Sigmoid colon (tissue), 6 donors: ENCODE measurements at regions not wholly inside any gene's neighbourhood (a gene's known extent, or its start where the extent isn't known, plus 50 kb on each side); places are given as distances from the start of the nearest gene placed in this dataset.

Source experiments
- DNase-seq: peaks from one replicate; pipeline ENCODE4 v3.0.0-alpha.2; 2019
- H3K27ac ChIP-seq, 4 donors: fragments of 200-600 bp; sonication (generic); one replicate each; pipeline ENCODE4 v1.5.1; 2016 to 2019; ENCODE audit warnings: mild to moderate bottlenecking in 1 of 4
- H3K27me3 ChIP-seq, 3 donors: fragments of 200-600 bp; sonication (generic); one replicate each; pipeline ENCODE4 v1.5.1; 2019; ENCODE audit warnings: mild to moderate bottlenecking in 1 of 3
- H3K36me3 ChIP-seq, 4 donors: fragments of 200-600 bp; sonication (generic); one replicate each; pipeline ENCODE4 v1.5.1; 2016 to 2019
- H3K4me1 ChIP-seq, 4 donors: fragments of 200-600 bp; sonication (generic); one replicate each; pipeline ENCODE4 v1.5.1; 2017 to 2019
- H3K4me3 ChIP-seq, 4 donors: fragments of 200-600 bp; sonication (generic); one replicate each; pipeline ENCODE4 v1.5.1; 2017 to 2019; ENCODE audit warnings: mild to moderate bottlenecking in 2 of 4, moderate library complexity in 1 of 4
- H3K9me3 ChIP-seq, 4 donors: fragments of 200-600 bp in 3 of 4; sonication (generic) in 3 of 4; one replicate each; pipeline versions ENCODE4 v1.5.1 to v1.6.1; 2013 to 2019
- EP300 ChIP-seq, 4 donors: sonication (generic); formaldehyde crosslinking; IDR thresholded peaks; one replicate each; pipeline ENCODE4 v1.6.1; 2017; ENCODE audit warnings: antibody characterized with exemption in 4 of 4
- POLR2A ChIP-seq, 2 donors: fragments of 450-650 bp; IDR thresholded peaks; one replicate each; pipeline ENCODE4 v1.6.1; 2016; ENCODE audit warnings: antibody characterized with exemption in 2 of 2, mild to moderate bottlenecking in 2 of 2, moderate library complexity in 2 of 2
- POLR2AphosphoS5 ChIP-seq, 4 donors: sonication (generic); formaldehyde crosslinking; IDR thresholded peaks; one replicate each; pipeline ENCODE4 v1.6.1; 2017; ENCODE audit warnings: antibody characterized with exemption in 4 of 4
- WGBS, 2 donors: extraction: QIAGEN DNeasy Blood & Tissue Kit; methylation state at CpG; one replicate each; pipeline ENCODE4 v1.1.7; 2013; 5-methylcytosine and 5-hydroxymethylcytosine counted together
- intact Hi-C: fragments of 100-400 bp; cut with DNase I; formaldehyde crosslinking; loops from one replicate; pipeline ENCODE4 v1.15.1; 2023
- TF ChIP-seq, protein P1 (sequence below), 4 experiments: fragments of 450-650 bp in 3 of 4; fragments of 200-600 bp in 1 of 4; IDR thresholded peaks; one replicate each; pipeline ENCODE4 v1.5.1; 2016 to 2019; ENCODE audit warnings: antibody characterized with exemption in 4 of 4, mild to moderate bottlenecking in 3 of 4, moderate library complexity in 2 of 4
- donor health status: healthy with polysubstance abuse.
- donor health status: healthy.

DNA sequence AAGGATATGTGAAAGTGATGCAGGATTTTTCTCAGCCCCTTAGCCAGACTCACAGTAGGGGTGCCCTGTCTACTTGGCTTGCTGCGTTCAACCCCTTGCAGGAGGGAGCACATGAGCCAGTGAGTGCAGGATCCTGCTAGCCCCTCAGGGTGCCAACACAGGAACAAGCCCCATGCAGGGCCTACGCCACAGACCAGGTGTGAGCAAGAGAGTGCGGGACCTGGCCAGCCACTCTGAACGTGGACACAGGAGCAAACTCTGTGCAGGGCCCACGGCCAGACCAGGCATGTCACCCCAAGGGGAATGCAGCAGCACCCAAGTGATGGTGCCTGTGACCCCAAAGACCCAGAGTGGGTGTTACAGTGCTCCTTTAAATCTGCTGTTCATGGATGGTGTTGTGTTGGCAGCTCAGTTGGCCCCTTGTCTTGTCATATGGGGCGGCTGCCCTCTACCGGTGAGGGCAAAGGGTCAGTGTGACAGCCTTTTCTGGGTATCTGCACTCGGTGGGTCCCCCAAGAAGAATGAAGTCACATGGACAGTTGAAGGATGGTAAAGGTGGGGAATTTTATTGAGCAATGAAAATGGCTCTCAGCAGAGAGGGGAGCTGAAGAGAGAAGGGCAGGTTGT lies 188.4 kb upstream of the MAOA start:
- 87 to 93% methylated on average over 8 of the region's 8 CpGs for WGBS, 2 donors
- no peaks in the 10 kb centered on the region for H3K27me3 ChIP-seq
- no peak overlapping the region for H3K4me3 ChIP-seq
- no peaks in the 10 kb centered on the region for H3K36me3 ChIP-seq
- intact Hi-C loops = no loop called here
- no peak for DNase-seq
- no peaks in the 10 kb centered on the region for H3K4me1 ChIP-seq
- no peaks in the 10 kb centered on the region for H3K9me3 ChIP-seq
- no peak overlapping the region for H3K27ac ChIP-seq
- TF ChIP-seq POLR2A (IDR thresholded peaks at IDR 0.05) (no peak), EP300 (IDR thresholded peaks at IDR 0.05) (no peak), POLR2AphosphoS5 (IDR thresholded peaks at IDR 0.05) (no peak)
- TF ChIP-seq, protein P1, sequence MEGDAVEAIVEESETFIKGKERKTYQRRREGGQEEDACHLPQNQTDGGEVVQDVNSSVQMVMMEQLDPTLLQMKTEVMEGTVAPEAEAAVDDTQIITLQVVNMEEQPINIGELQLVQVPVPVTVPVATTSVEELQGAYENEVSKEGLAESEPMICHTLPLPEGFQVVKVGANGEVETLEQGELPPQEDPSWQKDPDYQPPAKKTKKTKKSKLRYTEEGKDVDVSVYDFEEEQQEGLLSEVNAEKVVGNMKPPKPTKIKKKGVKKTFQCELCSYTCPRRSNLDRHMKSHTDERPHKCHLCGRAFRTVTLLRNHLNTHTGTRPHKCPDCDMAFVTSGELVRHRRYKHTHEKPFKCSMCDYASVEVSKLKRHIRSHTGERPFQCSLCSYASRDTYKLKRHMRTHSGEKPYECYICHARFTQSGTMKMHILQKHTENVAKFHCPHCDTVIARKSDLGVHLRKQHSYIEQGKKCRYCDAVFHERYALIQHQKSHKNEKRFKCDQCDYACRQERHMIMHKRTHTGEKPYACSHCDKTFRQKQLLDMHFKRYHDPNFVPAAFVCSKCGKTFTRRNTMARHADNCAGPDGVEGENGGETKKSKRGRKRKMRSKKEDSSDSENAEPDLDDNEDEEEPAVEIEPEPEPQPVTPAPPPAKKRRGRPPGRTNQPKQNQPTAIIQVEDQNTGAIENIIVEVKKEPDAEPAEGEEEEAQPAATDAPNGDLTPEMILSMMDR (IDR thresholded peaks at IDR 0.05) = no peak

DNA sequence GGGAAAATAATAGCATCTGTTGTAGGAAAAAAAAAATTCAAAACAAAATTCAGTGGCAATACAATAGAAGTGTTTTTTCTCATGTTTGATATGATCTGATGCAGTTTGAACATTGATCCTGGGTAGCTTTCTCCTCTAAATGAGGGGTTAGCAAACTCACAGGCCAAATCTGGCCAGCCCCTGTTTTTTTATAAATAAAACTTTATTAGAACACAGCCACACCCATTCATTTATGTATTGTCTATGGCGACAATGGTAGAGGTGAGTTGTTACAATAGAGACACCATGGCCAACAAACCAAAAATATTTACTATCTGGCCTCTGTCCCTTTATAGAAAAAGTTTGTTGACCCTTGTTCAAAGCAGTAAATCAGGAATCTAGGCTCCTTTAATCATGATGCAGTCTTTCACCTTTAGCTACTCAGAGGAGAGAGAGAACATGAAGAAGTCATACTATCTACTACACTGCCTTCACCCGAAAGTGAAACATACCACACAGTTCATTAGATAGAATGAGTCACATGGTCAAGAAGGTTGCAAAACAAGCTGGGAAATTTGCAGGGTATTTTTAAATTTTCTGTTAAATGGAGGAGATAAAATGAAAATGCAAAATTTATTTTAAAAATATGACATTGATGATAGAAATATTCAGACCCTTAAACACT lies 186.6 kb upstream of the MAOA start:
- intact Hi-C loops = no loop called here
- H3K27me3 ChIP-seq = no peaks in the 10 kb centered on the region
- no peak overlapping the region for H3K27ac ChIP-seq
- no peak overlapping the region for H3K4me3 ChIP-seq
- TF ChIP-seq, protein P1 (IDR thresholded peaks at IDR 0.05) = no peak
- H3K9me3 ChIP-seq = no peaks in the 10 kb centered on the region
- WGBS, 2 donors = 79 to 84% methylated on average over 2 of the region's 2 CpGs
- no peaks in the 10 kb centered on the region for H3K4me1 ChIP-seq
- no peaks in the 10 kb centered on the region for H3K36me3 ChIP-seq
- DNase-seq = no peak

DNA sequence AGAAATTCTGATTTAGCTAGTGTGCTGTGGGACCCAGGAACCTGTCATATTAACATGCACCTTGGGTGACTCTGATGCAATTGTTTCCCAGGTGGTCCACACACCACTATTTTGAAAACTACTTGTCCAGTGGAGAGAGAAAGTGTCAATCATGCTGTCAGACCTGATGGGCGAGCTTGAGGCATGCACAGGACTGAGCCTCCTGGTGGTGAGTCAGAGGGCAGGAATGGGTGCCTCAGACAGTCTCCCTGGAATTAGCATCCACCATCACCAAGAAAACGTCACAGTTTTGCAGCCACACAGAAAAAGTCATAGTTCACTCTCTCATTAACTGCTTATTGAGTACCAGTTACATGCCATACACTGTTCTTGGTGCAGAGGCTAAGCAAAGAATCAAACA lies 181.8 kb upstream of the MAOA start:
- H3K9me3 ChIP-seq = no peaks in the 10 kb centered on the region

DNA sequence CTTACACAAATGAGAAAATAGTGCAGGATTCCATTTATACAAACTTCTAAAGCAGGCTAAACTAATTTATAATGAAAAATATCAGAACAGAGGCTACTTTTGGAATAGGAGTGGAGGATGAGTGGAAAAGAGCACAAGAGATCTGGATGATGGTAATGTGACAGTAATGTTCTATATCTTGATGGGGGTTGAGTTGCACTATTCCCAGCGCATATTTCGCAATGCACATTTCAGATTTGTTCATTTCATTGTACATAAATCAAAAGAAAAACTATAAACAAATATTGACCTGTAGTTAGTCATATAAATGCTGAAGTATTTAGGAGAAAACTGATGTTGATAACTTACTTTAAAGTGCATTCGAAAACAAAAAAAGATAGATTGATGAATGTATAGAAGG lies 177.0 kb upstream of the MAOA start:
- 96 to 99% methylated on average over 3 of the region's 3 CpGs for WGBS, 2 donors
- H3K27me3 ChIP-seq = no peaks in the 10 kb centered on the region

More for the DNA sequence above, 181.8 kb upstream of the MAOA start:
- Histone ChIP-seq H3K27me3 (no peaks in the 10 kb centered on the region), H3K36me3 (no peaks in the 10 kb centered on the region), H3K4me3 (no peak overlapping the region), H3K27ac (no peak overlapping the region), H3K4me1 (no peaks in the 10 kb centered on the region)
- TF ChIP-seq, protein P1 (IDR thresholded peaks at IDR 0.05) = no peak
- TF ChIP-seq EP300 (IDR thresholded peaks at IDR 0.05) = no peak
- no peak for TF ChIP-seq POLR2A (IDR thresholded peaks at IDR 0.05)
- no peak for TF ChIP-seq POLR2AphosphoS5 (IDR thresholded peaks at IDR 0.05)
- DNase-seq = no peak
- WGBS, 2 donors = 65 to 75% methylated on average over 2 of the region's 2 CpGs
- intact Hi-C loops = no loop called here

More for the DNA sequence above, 177.0 kb upstream of the MAOA start:
- Histone ChIP-seq H3K4me3 (no peak overlapping the region), H3K36me3 (no peaks in the 10 kb centered on the region), H3K9me3 (no peaks in the 10 kb centered on the region), H3K27ac (no peak overlapping the region), H3K4me1 (no peaks in the 10 kb centered on the region)
- DNase-seq = no peak
- TF ChIP-seq POLR2A (IDR thresholded peaks at IDR 0.05) (no peak), POLR2AphosphoS5 (IDR thresholded peaks at IDR 0.05) (no peak), EP300 (IDR thresholded peaks at IDR 0.05) (no peak)
- TF ChIP-seq, protein P1 (IDR thresholded peaks at IDR 0.05) = no peak
- intact Hi-C loops = no loop called here
